Osteocyte (in vitro differentiated cells): ENCODE measurements at regions not wholly inside any gene's neighbourhood (a gene's known extent, or its start where the extent isn't known, plus 50 kb on each side); places are given as distances from the start of the nearest gene placed in this dataset.

Experiments used
- DNase-seq: peaks from one replicate; pipeline ENCODE4 v3.0.0; 2021; ENCODE audit warnings: mixed read lengths; ENCODE audit not compliant: unreplicated experiment; ENCODE audit errors: extremely low spot score
- H3K27ac Mint-ChIP-seq: one replicate; pipeline ENCODE4 v1.8.0; 2021; ENCODE audit warnings: mild to moderate bottlenecking, mixed read lengths; ENCODE audit not compliant: unreplicated experiment
- H3K27me3 Mint-ChIP-seq: one replicate; pipeline ENCODE4 v1.8.0; 2021; ENCODE audit warnings: mixed read lengths; ENCODE audit not compliant: unreplicated experiment
- H3K36me3 Mint-ChIP-seq: one replicate; pipeline ENCODE4 v1.8.0; 2021; ENCODE audit warnings: mixed read lengths; ENCODE audit not compliant: unreplicated experiment
- H3K4me1 Mint-ChIP-seq: one replicate; pipeline ENCODE4 v1.8.0; 2021; ENCODE audit warnings: mixed read lengths; ENCODE audit not compliant: unreplicated experiment
- H3K4me3 Mint-ChIP-seq: one replicate; pipeline ENCODE4 v1.8.0; 2021; ENCODE audit warnings: mild to moderate bottlenecking, moderate library complexity, mixed read lengths; ENCODE audit not compliant: unreplicated experiment
- H3K9me3 Mint-ChIP-seq: one replicate; pipeline ENCODE4 v1.8.0; 2021; ENCODE audit warnings: mixed read lengths; ENCODE audit not compliant: unreplicated experiment
- CTCF ChIP-seq: fragments of 200-600 bp; sonication (generic); IDR thresholded peaks from 2 replicates; pipeline ENCODE4 v1.5.0; 2021; ENCODE audit warnings: antibody characterized with exemption, mild to moderate bottlenecking, moderate library complexity

- DNase-seq = no peak
- no peak overlapping the region for H3K27ac Mint-ChIP-seq
- TF ChIP-seq CTCF = no peak
- H3K27me3 Mint-ChIP-seq = peaks cover 12% of the 10 kb centered on the region
- peaks cover 2% of the 10 kb centered on the region for H3K36me3 Mint-ChIP-seq
- H3K4me1 Mint-ChIP-seq = no peaks in the 10 kb centered on the region
- H3K4me3 Mint-ChIP-seq = no peak overlapping the region
- peaks cover 14% of the 10 kb centered on the region for H3K9me3 Mint-ChIP-seq
Measured at GRCh38 chr10:90372451-90372850, 485.4 kb downstream of the HTR7 start.

- peaks cover 2% of the 10 kb centered on the region for H3K36me3 Mint-ChIP-seq
- DNase-seq = no peak
- H3K27ac Mint-ChIP-seq = no peak overlapping the region
- no peak overlapping the region for H3K4me3 Mint-ChIP-seq
- peaks cover 6% of the 10 kb centered on the region for H3K27me3 Mint-ChIP-seq
- no peak for TF ChIP-seq CTCF
- peaks cover 10% of the 10 kb centered on the region for H3K9me3 Mint-ChIP-seq
- H3K4me1 Mint-ChIP-seq = peaks cover 9% of the 10 kb centered on the region
Measured at GRCh38 chr10:90373911-90374310, 483.9 kb downstream of the HTR7 start.

- TF ChIP-seq CTCF = no peak
- H3K27ac Mint-ChIP-seq = peak overlapping the region; percentile 29
- no peaks in the 10 kb centered on the region for H3K9me3 Mint-ChIP-seq
- DNase-seq = no peak
- H3K4me1 Mint-ChIP-seq = peaks cover 14% of the 10 kb centered on the region
- H3K36me3 Mint-ChIP-seq = no peaks in the 10 kb centered on the region
- H3K4me3 Mint-ChIP-seq = no peak overlapping the region
- no peaks in the 10 kb centered on the region for H3K27me3 Mint-ChIP-seq
Measured at GRCh38 chr10:90378524-90379076, 479.2 kb downstream of the HTR7 start.

GRCh38 chr10:90381468-90381867 lies 476.4 kb downstream of the HTR7 start:
- H3K36me3 Mint-ChIP-seq = no peaks in the 10 kb centered on the region

GRCh38 chr10:90389876-90390275 lies 468.0 kb downstream of the HTR7 start:
- Mint-ChIP-seq H3K27me3 (no peaks in the 10 kb centered on the region), H3K9me3 (no peaks in the 10 kb centered on the region), H3K4me3 (no peak overlapping the region), H3K27ac (no peak overlapping the region), H3K36me3 (no peaks in the 10 kb centered on the region), H3K4me1 (peaks cover 10% of the 10 kb centered on the region)
- DNase-seq = no peak
- no peak for TF ChIP-seq CTCF

More at GRCh38 chr10:90381468-90381867, 476.4 kb downstream of the HTR7 start:
- no peak for TF ChIP-seq CTCF
- no peak overlapping the region for H3K27ac Mint-ChIP-seq
- DNase-seq = no peak
- no peak overlapping the region for H3K4me3 Mint-ChIP-seq
- H3K4me1 Mint-ChIP-seq = peaks cover 14% of the 10 kb centered on the region
- no peaks in the 10 kb centered on the region for H3K27me3 Mint-ChIP-seq
- H3K9me3 Mint-ChIP-seq = no peaks in the 10 kb centered on the region
